Gastrocnemius medialis (tissue), 4 donors: ENCODE measurements at regions not wholly inside any gene's neighbourhood (a gene's known extent, or its start where the extent isn't known, plus 50 kb on each side); places are given as distances from the start of the nearest gene placed in this dataset.

Source experiments
- ATAC-seq, 2 donors: fragments of 150-250 bp; one replicate each; pipeline ENCODE4 v1.9.1; 2016
- DNase-seq, 2 donors: peaks; one replicate each; pipeline ENCODE4 v3.0.0-alpha.2; 2019
- H3K27ac ChIP-seq, 4 donors: fragments of 200-600 bp; sonication (generic); 1 replicate in 1 of 4; 2 replicates in 3 of 4; pipeline ENCODE4 v1.5.1; 2016 to 2018; ENCODE audit warnings: mild to moderate bottlenecking in 2 of 4, moderate library complexity in 1 of 4
- H3K27me3 ChIP-seq, 3 donors: fragments of 200-600 bp; sonication (generic) in 2 of 3; 1 replicate in 1 of 3; 2 replicates in 2 of 3; pipeline versions ENCODE4 v1.5.1 to v1.6.0; 2016 to 2019; ENCODE audit warnings: mild to moderate bottlenecking in 1 of 3, moderate library complexity in 1 of 3
- H3K36me3 ChIP-seq, 2 donors: fragments of 200-600 bp; sonication (generic) in 1 of 2; one replicate each; pipeline ENCODE4 v1.5.1; 2017 to 2018
- H3K4me1 ChIP-seq, 2 donors: fragments of 200-600 bp; sonication (generic) in 1 of 2; one replicate each; pipeline ENCODE4 v1.5.1; 2016 to 2017; ENCODE audit warnings: mild to moderate bottlenecking in 2 of 2
- H3K4me3 ChIP-seq, 4 donors: fragments of 200-600 bp; sonication (generic) in 3 of 4; 1 replicate in 1 of 4; 2 replicates in 3 of 4; pipeline ENCODE4 v1.5.1; 2016 to 2019; ENCODE audit warnings: mild to moderate bottlenecking in 2 of 4
- H3K9me3 ChIP-seq, 3 donors: fragments of 200-600 bp; sonication (generic) in 2 of 3; 1 replicate in 1 of 3; 2 replicates in 2 of 3; pipeline ENCODE4 v1.5.1; 2016 to 2019
- CTCF ChIP-seq, 5 experiments: fragments of 450-650 bp in 3 of 5; fragments of 200-600 bp in 2 of 5; sonication (generic) in 2 of 5; IDR thresholded peaks in 4 of 5; conservative IDR thresholded peaks in 1 of 5; 1 replicate in 4 of 5; 2 replicates in 1 of 5; pipeline ENCODE4 v1.5.1; 2016 to 2019; ENCODE audit warnings: antibody characterized with exemption in 5 of 5, mild to moderate bottlenecking in 3 of 5, moderate library complexity in 3 of 5
- POLR2A ChIP-seq, 2 donors: fragments of 450-650 bp; IDR thresholded peaks; one replicate each; pipeline ENCODE4 v1.6.1; 2017; ENCODE audit warnings: antibody characterized with exemption in 2 of 2, mild to moderate bottlenecking in 2 of 2, moderate library complexity in 2 of 2
- in situ Hi-C, 4 donors: fragments of 200-750 bp; cut with MboI; loops; one replicate each; pipeline versions ENCODE4 v1.15.0 to v1.8.0; 2017; ENCODE audit warnings: low sequenced_read_pairs in 4 of 4
- intact Hi-C: fragments of 100-400 bp; cut with DNase I; formaldehyde crosslinking; loops from one replicate; pipeline ENCODE4 v1.15.1; 2023; ENCODE audit warnings: low total_unique reads

GRCh38 chr5:72562717-72563116 lies 55.5 kb upstream of the ZNF366 start:
- TF ChIP-seq CTCF (IDR thresholded peaks at IDR 0.05 in 4 of 5, conservative IDR thresholded peaks at IDR 0.05 in 1 of 5): no peak
- no peak for TF ChIP-seq POLR2A (IDR thresholded peaks at IDR 0.05)
- DNase-seq: no peak
- intact Hi-C loops (no loop called here), in situ Hi-C loops (no loop called here)
- H3K9me3 ChIP-seq: no peaks in the 10 kb centered on the region
- H3K4me3 ChIP-seq: no peak overlapping the region
- no peak for ATAC-seq
- H3K27me3 ChIP-seq: no peaks in the 10 kb centered on the region
- no peak overlapping the region for H3K27ac ChIP-seq
- peaks cover 7 to 13% of the 10 kb centered on the region in 2 donors for H3K4me1 ChIP-seq
- H3K36me3 ChIP-seq: no peaks in the 10 kb centered on the region

- H3K9me3 ChIP-seq: no peaks in the 10 kb centered on the region
- no peak overlapping the region for H3K4me3 ChIP-seq
- no peak overlapping the region for H3K27ac ChIP-seq
- intact Hi-C loops: no loop called here
- DNase-seq: no peak
- in situ Hi-C loops: no loop called here
- no peaks in the 10 kb centered on the region for H3K27me3 ChIP-seq
- ATAC-seq: no peak
- TF ChIP-seq POLR2A (IDR thresholded peaks at IDR 0.05): no peak
- no peak for TF ChIP-seq CTCF (IDR thresholded peaks at IDR 0.05 in 4 of 5, conservative IDR thresholded peaks at IDR 0.05 in 1 of 5)
- H3K4me1 ChIP-seq: peaks cover 19 to 24% of the 10 kb centered on the region in 2 donors
- H3K36me3 ChIP-seq: no peaks in the 10 kb centered on the region
These were observed 54.1 kb upstream of the ZNF366 start for GRCh38 chr5:72561148-72561972.

GRCh38 chr5:72559866-72560766 lies 52.9 kb upstream of the ZNF366 start:
- no peak overlapping the region for H3K4me3 ChIP-seq
- DNase-seq (peak in 1 of 2 donors; percentile 17), ATAC-seq (peak in 1 of 2 donors; percentile 53)
- H3K36me3 ChIP-seq: no peaks in the 10 kb centered on the region
- TF ChIP-seq POLR2A (IDR thresholded peaks at IDR 0.05): no peak
- TF ChIP-seq CTCF (IDR thresholded peaks at IDR 0.05 in 4 of 5, conservative IDR thresholded peaks at IDR 0.05 in 1 of 5): no peak
- H3K9me3 ChIP-seq: no peaks in the 10 kb centered on the region
- H3K27me3 ChIP-seq: no peaks in the 10 kb centered on the region
- H3K4me1 ChIP-seq: peaks cover 25 to 31% of the 10 kb centered on the region in 2 donors
- H3K27ac ChIP-seq: peak overlapping the region in 1 of 4 donors; percentile 30
- intact Hi-C loops (no loop called here), in situ Hi-C loops (no loop called here)

- TF ChIP-seq CTCF (IDR thresholded peaks at IDR 0.05 in 4 of 5, conservative IDR thresholded peaks at IDR 0.05 in 1 of 5): no peak
- TF ChIP-seq POLR2A (IDR thresholded peaks at IDR 0.05): no peak
- H3K27me3 ChIP-seq: no peaks in the 10 kb centered on the region
- DNase-seq: peak in 1 of 2 donors; percentile 48
- intact Hi-C loops (no loop called here), in situ Hi-C loops (no loop called here)
- no peaks in the 10 kb centered on the region for H3K36me3 ChIP-seq
- peak in 1 of 2 donors; percentile 73 for ATAC-seq
- H3K27ac ChIP-seq: peak overlapping the region in 1 of 4 donors; percentile 63
- H3K9me3 ChIP-seq: no peaks in the 10 kb centered on the region
- peaks cover 25 to 31% of the 10 kb centered on the region in 2 donors for H3K4me1 ChIP-seq
- H3K4me3 ChIP-seq: no peak overlapping the region
These were observed 51.2 kb upstream of the ZNF366 start for GRCh38 chr5:72558383-72558782.
